Activated T-cell treated with anti-CD3 and anti-CD28 coated beads, Interleukin-2, amount 50 U/mL, for 48 hours (primary cell): ENCODE measurements at regions not wholly inside any gene's neighbourhood (a gene's known extent, or its start where the extent isn't known, plus 50 kb on each side); places are given as distances from the start of the nearest gene placed in this dataset.
"Not testable (repeated sequence)": the region's sequence is repeated elsewhere in the genome, so short reads cannot be mapped to it uniquely, and the experiment has no call there.

ENCODE experiments used
- DNase-seq, 2 experiments: peaks; one replicate each; pipeline ENCODE4 v3.0.0-alpha.2; 2020

GRCh38 chr21:38908537-38908936 lies 102.8 kb downstream of the ETS2 start:
- no peak for DNase-seq

DNA sequence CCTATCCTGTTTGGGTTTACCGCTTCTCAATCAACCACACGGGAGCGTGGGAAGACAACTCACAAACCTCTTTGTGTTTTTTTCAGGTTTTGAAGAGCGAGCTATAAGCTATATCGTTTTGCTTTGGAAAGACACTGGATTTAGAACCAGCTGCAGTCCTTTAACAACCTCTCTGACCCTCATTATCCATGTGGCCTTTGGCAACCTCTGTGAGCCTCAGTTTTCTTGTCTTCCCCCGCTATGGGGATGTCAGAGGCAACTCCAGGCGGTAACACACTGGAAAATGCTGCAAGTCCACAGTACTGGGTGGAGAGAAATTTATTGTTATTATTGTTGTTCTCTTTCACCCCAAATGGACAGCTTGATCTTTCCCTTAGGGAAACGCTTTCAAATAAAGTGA lies 100.0 kb downstream of the ETS2 start:
- no peak for DNase-seq

DNA sequence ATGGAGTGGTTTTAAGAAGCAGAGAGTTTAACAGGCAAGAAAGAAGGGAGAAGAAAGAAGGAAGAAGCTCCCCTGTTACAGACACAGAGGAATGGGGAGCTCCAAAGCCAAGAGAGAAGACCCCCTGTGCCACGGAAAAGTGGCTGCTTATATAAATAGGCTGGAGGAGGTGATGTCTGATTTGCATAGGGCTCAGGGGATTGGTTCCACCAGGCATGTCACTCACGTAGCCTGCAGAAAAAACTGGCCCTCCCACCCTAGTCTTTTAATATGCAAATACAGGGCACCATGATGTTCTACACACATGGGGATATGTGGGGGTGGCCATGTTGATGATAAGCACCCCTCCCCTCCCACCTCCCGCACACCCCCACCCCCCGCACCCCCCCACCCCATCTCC lies 99.6 kb downstream of the ETS2 start:
- no peak for DNase-seq

DNA sequence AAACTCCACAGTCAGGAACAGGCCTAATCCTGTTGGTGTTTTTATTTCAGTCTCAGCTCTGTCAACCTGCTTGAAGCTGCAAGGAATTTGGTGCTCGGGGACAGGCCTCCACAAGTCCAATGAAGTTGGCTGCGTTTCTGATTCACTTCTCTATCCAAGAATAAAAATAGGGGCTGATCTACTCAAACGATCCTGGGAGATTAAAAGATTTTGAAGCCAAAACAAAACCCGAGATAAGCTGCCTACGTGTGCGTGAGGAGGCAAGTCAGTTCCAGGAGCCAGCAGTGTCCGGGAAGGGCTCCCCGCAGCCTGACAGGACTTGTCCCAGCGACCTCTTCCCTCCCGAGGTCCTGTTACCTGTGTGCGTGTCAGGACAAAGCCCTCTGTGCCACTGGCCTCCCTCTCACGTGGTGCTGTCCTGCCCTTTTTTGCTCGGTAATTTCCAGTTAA lies 98.0 kb downstream of the ETS2 start:
- DNase-seq, result no peak

GRCh38 chr21:38902608-38903445 lies 97.1 kb downstream of the ETS2 start:
- DNase-seq, result no peak

DNA sequence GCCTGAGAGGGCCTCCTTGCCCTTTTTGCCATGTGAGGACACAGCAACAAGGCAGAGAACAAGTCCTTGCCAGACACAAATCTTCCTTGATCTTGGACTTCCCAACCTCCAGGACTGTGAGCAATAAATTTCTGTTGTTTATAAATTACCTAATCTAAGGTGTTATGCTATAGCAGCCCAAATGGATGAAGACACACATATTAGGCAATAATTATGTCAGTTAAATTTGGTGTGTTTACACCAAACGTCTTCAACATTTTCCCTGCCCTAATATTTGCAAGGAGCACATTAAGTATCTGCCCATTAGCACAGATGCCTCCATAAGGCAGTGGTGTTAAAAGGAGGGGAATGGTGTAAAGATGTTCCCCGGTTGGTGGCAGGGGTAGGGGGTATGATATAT lies 94.8 kb downstream of the ETS2 start:
- DNase-seq, result no peak

GRCh38 chr21:38899985-38900384 lies 94.3 kb downstream of the ETS2 start:
- DNase-seq, result not testable (repeated sequence)

- DNase-seq, result no peak
Measured at GRCh38 chr21:38899277-38899947, 93.7 kb downstream of the ETS2 start.

- DNase-seq, result no peak
Measured at GRCh38 chr21:38898422-38899096, 92.8 kb downstream of the ETS2 start.

DNA sequence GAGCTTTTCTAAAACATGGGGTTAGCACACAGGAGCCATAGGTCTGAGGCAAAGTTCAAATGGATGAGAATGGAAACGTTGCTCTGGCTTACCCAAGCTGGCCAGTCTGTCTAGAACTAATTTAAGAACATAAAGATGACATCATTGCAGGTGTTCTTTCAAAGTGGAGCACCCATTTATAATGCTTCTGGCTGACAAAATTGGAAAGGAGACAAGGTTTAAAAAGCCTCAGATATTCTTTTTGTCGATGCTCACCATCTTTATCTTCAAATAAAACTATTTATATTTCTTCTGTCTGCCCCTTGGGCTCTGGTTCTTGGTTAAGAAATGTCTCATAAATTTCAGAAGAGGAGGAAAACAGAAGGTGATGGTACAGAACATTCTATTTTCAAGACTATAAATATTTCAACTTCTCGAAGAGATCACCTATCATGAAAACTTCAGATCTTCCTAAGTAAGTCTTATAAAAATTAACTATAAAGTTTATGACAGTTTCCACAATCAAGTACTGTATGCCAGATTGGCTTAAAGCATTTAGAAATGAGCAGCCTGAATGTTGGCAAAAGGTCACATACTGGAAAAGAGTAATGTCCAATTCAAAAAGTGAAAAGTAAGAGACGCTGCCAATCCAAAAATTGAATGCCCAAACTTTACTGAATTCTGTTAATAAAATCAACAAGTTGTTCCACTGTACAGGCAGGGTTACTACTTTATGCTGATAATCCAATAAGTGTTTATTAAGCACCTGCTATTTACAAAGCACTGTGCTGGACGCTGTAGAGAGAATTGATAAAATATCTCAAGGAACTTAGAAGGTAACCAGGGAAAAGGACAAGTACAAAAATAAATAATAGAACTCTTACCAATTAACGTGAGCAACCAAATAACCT lies 92.0 kb downstream of the ETS2 start:
- DNase-seq, result no peak

DNA sequence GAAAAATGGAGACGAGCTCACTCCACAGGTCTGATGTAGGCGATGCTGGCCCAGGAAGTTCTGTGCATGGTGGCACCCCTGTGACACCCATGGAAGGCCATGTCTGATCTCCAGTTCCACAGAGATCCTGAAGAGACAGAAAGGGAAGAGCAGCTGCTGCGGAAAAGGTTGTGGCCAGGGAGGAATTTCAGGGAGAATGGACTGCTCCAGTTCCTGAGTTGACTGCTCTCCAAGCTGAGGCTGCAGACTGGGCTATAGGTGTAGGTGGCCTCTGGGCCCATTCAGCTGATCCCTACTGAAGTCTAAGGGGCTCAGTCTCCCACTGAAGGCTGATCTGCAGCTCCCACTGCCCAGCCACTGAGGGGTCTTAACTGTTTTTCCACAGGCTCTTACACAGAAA lies 89.2 kb downstream of the ETS2 start:
- no peak for DNase-seq

- no peak for DNase-seq
Measured at GRCh38 chr21:38888991-38889561, 83.3 kb downstream of the ETS2 start.

DNA sequence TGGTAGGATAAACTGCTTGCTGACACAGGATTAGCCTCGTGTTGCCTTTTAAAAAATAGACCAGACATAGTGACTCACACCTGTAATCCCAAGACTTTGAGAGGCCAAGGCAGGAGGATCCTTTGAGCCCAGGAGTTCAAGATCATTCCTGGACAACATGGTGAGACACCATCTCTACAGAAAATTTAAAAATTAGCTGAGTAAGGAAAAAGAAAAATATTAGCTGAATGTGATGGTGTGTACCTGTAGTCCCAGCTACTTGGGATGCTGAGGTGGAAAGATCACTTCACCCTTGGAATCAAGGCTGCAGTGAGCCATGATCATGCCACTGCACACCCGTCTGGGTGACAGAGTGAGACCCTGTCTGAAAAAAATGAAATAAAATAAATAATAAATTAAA lies 82.0 kb downstream of the ETS2 start:
- no peak for DNase-seq

- DNase-seq, result no peak
Measured at GRCh38 chr21:38887062-38887686, 81.4 kb downstream of the ETS2 start.

GRCh38 chr21:38885909-38886308 lies 80.2 kb downstream of the ETS2 start:
- DNase-seq, result no peak

- no peak for DNase-seq
Measured at GRCh38 chr21:38884440-38884839, 78.7 kb downstream of the ETS2 start.

DNA sequence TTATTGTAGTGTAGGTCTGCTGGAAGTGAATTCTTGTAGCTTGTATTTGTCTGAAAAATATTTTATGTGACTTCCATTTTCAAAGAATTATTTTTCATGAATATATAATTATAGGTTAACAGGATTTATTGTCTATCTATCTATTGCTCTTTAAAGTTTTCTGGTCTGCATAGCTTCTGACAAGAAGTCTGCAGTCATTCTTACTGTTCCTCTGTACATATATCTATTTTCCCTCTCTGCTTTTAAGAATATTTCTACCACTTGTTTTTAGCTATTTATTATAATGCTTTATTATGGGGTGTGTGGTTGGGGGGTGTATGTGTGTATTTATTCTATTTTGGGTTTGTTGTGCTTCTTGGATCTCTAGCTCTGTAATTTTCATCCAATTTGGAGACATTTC lies 77.4 kb downstream of the ETS2 start:
- DNase-seq, result no peak

DNA sequence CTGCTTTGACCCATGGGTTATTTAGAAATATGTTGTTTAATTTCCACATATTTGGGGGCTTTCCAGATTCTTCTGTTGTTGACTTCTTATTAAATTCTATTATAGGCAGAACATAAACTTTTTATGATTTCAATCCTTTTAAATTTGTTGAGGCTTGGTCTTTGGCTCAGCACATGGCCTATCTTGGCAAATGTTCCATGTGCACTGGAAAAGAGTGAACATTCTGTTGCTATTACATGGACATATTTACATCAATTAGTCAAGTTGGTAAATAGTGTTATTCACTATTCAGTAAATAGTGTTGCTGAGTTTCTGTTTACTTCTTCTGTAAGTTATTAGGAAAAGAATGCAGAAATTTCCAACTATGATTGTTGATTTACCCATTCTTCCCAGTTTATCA lies 75.4 kb downstream of the ETS2 start:
- no peak for DNase-seq

DNA sequence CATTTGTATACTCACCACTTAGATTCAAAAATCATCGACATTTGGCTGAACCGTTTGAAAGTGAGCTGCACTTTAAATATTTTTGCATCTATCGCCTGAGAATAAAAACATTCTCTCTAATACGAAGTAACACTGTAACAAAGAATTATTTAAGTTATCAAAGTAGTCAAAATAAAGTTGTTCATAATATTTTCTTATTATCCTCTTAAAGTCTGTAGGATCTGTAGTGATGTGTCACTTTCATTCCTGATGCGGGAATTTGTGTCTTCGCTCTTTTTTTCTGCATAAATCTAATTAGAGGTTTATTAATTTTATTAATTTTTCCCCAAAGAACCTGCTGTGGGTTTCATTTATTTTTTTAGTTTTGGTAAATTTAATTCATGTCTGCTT lies 74.8 kb downstream of the ETS2 start:
- DNase-seq, result no peak

GRCh38 chr21:38879912-38880576 lies 74.3 kb downstream of the ETS2 start:
- no peak for DNase-seq
